Liver (tissue), 3 donors: ENCODE measurements at regions not wholly inside any gene's neighbourhood (a gene's known extent, or its start where the extent isn't known, plus 50 kb on each side); places are given as distances from the start of the nearest gene placed in this dataset.

Experiments
- GABPA ChIP-seq, 2 donors: IDR thresholded peaks in 1 of 2; conservative IDR thresholded peaks in 1 of 2; 2 replicates each; pipeline ENCODE4 v1.6.1; 2016; ENCODE audit warnings: antibody characterized with exemption in 2 of 2, mild to moderate bottlenecking in 1 of 2, moderate library complexity in 1 of 2
- RAD21 ChIP-seq, 2 donors: IDR thresholded peaks; 2 replicates each; pipeline ENCODE4 v1.6.1; 2016; ENCODE audit warnings: antibody characterized with exemption in 2 of 2, mild to moderate bottlenecking in 2 of 2
- TAF1 ChIP-seq: conservative IDR thresholded peaks from 2 replicates; pipeline ENCODE4 v1.6.1; 2016; ENCODE audit warnings: antibody characterized with exemption, mild to moderate bottlenecking
- YY1 ChIP-seq: IDR thresholded peaks from 2 replicates; pipeline ENCODE4 v1.6.1; 2016; ENCODE audit warnings: antibody characterized with exemption, mild to moderate bottlenecking
- TF ChIP-seq, protein P1 (sequence below): IDR thresholded peaks from 2 replicates; pipeline ENCODE4 v1.6.1; 2016; ENCODE audit warnings: antibody characterized with exemption
- TF ChIP-seq, protein P2 (sequence below): fragments of 150-350 bp; IDR thresholded peaks from 2 replicates; pipeline ENCODE4 v1.5.1; 2017; ENCODE audit warnings: improper control_type of control experiment, low read depth, low read length; ENCODE audit not compliant: missing input control
- donor health status: healthy.
- donor health status: healthy.

GRCh38 chr12:24479131-24479530 lies 469.8 kb downstream of the BCAT1 start:
- TF ChIP-seq, protein P1, sequence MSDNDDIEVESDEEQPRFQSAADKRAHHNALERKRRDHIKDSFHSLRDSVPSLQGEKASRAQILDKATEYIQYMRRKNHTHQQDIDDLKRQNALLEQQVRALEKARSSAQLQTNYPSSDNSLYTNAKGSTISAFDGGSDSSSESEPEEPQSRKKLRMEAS, result no peak
- TF ChIP-seq RAD21 (IDR thresholded peaks at IDR 0.05) (no peak), YY1 (no peak), TAF1 (no peak), GABPA (IDR thresholded peaks at IDR 0.05 in 1 of 2, conservative IDR thresholded peaks at IDR 0.05 in 1 of 2) (no peak)
- TF ChIP-seq, protein P2, sequence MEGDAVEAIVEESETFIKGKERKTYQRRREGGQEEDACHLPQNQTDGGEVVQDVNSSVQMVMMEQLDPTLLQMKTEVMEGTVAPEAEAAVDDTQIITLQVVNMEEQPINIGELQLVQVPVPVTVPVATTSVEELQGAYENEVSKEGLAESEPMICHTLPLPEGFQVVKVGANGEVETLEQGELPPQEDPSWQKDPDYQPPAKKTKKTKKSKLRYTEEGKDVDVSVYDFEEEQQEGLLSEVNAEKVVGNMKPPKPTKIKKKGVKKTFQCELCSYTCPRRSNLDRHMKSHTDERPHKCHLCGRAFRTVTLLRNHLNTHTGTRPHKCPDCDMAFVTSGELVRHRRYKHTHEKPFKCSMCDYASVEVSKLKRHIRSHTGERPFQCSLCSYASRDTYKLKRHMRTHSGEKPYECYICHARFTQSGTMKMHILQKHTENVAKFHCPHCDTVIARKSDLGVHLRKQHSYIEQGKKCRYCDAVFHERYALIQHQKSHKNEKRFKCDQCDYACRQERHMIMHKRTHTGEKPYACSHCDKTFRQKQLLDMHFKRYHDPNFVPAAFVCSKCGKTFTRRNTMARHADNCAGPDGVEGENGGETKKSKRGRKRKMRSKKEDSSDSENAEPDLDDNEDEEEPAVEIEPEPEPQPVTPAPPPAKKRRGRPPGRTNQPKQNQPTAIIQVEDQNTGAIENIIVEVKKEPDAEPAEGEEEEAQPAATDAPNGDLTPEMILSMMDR, result no peak
